HepG2 (cell line): ENCODE measurements at regions not wholly inside any gene's neighbourhood (a gene's known extent, or its start where the extent isn't known, plus 50 kb on each side); places are given as distances from the start of the nearest gene placed in this dataset.

ENCODE experiments used
- ASH2L ChIP-seq: fragments of 300-600, 200-600 bp; sonication (generic); IDR thresholded peaks from 2 replicates; pipeline ENCODE4 v1.7.0; 2017; ENCODE audit warnings: low read depth, mild to moderate bottlenecking, moderate library complexity, mixed read lengths, low read length; ENCODE audit not compliant: insufficient read length
- FOSL2 ChIP-seq: sonication (generic); formaldehyde crosslinking; IDR thresholded peaks from 2 replicates; pipeline ENCODE4 v1.4.0; 2020; ENCODE audit warnings: missing genetic modification reagents
- NRL ChIP-seq: sonication (generic); formaldehyde crosslinking; IDR thresholded peaks from 2 replicates; pipeline ENCODE4 v1.5.0; 2020; ENCODE audit warnings: missing genetic modification reagents, mild to moderate bottlenecking, moderate library complexity, borderline replicate concordance
- TBX2 ChIP-seq: sonication (generic); formaldehyde crosslinking; IDR thresholded peaks from 2 replicates; pipeline ENCODE4 v1.5.0; 2020; ENCODE audit warnings: missing genetic modification reagents, mild to moderate bottlenecking, borderline replicate concordance
- THAP9 ChIP-seq: sonication (generic); formaldehyde crosslinking; IDR thresholded peaks from 2 replicates; pipeline ENCODE4; 2020; ENCODE audit warnings: missing genetic modification reagents, mild to moderate bottlenecking, borderline replicate concordance
- ZBTB40 ChIP-seq, 2 experiments: fragments of 450-650 bp in 1 of 2; sonication (generic) in 1 of 2; formaldehyde crosslinking in 1 of 2; IDR thresholded peaks; 2 replicates each; pipeline versions ENCODE4 v1.6.1 to v1.8.0; 2016 to 2022; ENCODE audit warnings: antibody characterized with exemption in 1 of 2, mild to moderate bottlenecking in 1 of 2, missing genetic modification reagents in 1 of 2
- ZMAT3 ChIP-seq: sonication (generic); formaldehyde crosslinking; conservative IDR thresholded peaks from 2 replicates; pipeline ENCODE4 v1.7.0; 2021; ENCODE audit warnings: missing genetic modification reagents
- ZNF547 ChIP-seq: sonication (generic); formaldehyde crosslinking; IDR thresholded peaks from 2 replicates; pipeline ENCODE4 v1.5.1; 2020; ENCODE audit warnings: mild to moderate bottlenecking, missing genetic modification reagents
- ZNF747 ChIP-seq: sonication (generic); formaldehyde crosslinking; IDR thresholded peaks from 2 replicates; pipeline ENCODE4 v1.8.1; 2023; ENCODE audit warnings: missing genetic modification reagents, mild to moderate bottlenecking, borderline replicate concordance

- TF ChIP-seq ZBTB40 (IDR thresholded peaks at IDR 0.05): no peak
- TF ChIP-seq ZBTB40 (CRISPR knock-in tag; IDR thresholded peaks at IDR 0.05): peak; percentile 51; the same call in 1 of the 2 replicates
- TF ChIP-seq ZNF547 (CRISPR knock-in tag): 0 out of 2 replicates have a peak, but pooled peaks have one; percentile 24
- TF ChIP-seq NRL (CRISPR knock-in tag): 0 out of 2 replicates have a peak, but pooled peaks have one; percentile 8
- TF ChIP-seq THAP9 (CRISPR knock-in tag): 0 out of 2 replicates have a peak, but pooled peaks have one; percentile 1
- no peak for TF ChIP-seq ASH2L
- TF ChIP-seq ZMAT3: no peak
- TF ChIP-seq ZNF747 (CRISPR knock-in tag): no peak
- TF ChIP-seq TBX2 (CRISPR knock-in tag): 0 out of 2 replicates have a peak, but pooled peaks have one; percentile 37
- no peak for TF ChIP-seq FOSL2
Observed at GRCh38 chr20:50340541-50340940, 149.9 kb downstream of the CEBPB start (continued).
